PFSK-1 (cell line): ENCODE measurements at regions not wholly inside any gene's neighbourhood (a gene's known extent, or its start where the extent isn't known, plus 50 kb on each side); places are given as distances from the start of the nearest gene placed in this dataset.

Source experiments
- FOXP2 ChIP-seq: optimal IDR thresholded peaks from 2 replicates; pipeline ENCODE3; 2011; ENCODE audit warnings: borderline replicate concordance, control low read depth, inconsistent platforms; ENCODE audit not compliant: insufficient read depth; ENCODE audit errors: extremely low read length, extremely low read depth
- POLR2AphosphoS5 ChIP-seq: IDR thresholded peaks from 2 replicates; pipeline ENCODE4 v1.6.1; 2012; ENCODE audit warnings: low read depth, mild to moderate bottlenecking, control low read depth, low read length, moderate library complexity
- REST ChIP-seq, 2 experiments: IDR thresholded peaks; 2 replicates each; pipeline versions ENCODE4 v1.6.1 to v1.8.0; 2011 to 2012; ENCODE audit warnings: low read depth in 2 of 2, low read length in 2 of 2, control low read depth in 1 of 2, inconsistent platforms in 1 of 2, mild to moderate bottlenecking in 1 of 2, moderate library complexity in 1 of 2; ENCODE audit not compliant: insufficient read depth in 1 of 2
- SIN3A ChIP-seq: IDR thresholded peaks from 2 replicates; pipeline ENCODE4 v1.6.1; 2012; ENCODE audit warnings: mild to moderate bottlenecking, low read length, moderate library complexity, borderline replicate concordance; ENCODE audit not compliant: insufficient read depth
- TAF1 ChIP-seq: IDR thresholded peaks from 2 replicates; pipeline ENCODE4 v1.6.1; 2012; ENCODE audit warnings: low read length, control low read depth, borderline replicate concordance; ENCODE audit not compliant: insufficient read depth

DNA sequence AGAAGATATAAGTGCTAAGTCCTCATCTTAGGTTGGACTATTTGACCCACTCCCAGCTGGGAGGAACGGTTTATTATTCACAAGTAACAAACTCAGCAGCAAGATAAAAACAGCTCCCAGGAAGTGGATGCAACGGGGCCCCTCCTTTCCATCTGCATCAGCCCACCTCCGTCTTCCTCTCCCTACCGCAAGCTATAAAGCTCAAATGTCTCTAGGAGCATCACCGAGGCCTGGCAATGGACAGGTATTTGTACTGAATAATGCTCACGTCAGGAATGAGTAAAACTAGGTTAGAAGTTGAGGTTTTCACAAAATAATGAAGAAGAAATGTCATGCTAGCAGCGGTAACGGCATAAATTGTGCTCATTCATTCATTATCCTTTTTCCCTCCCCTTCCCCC is 408.7 kb upstream of the PSMD7 start:
- TF ChIP-seq POLR2AphosphoS5 (no peak), TAF1 (no peak), REST (IDR thresholded peaks at IDR 0.05; ENCODE audit: insufficient read depth in 1 of 2, low read depth in 2 of 2, low read length in 2 of 2) (no peak), SIN3A (no peak), FOXP2 (no peak)
